ENCODE measurements at regions not wholly inside any gene's neighbourhood (a gene's known extent, or its start where the extent isn't known, plus 50 kb on each side); places are given as distances from the start of the nearest gene placed in this dataset.

DNA sequence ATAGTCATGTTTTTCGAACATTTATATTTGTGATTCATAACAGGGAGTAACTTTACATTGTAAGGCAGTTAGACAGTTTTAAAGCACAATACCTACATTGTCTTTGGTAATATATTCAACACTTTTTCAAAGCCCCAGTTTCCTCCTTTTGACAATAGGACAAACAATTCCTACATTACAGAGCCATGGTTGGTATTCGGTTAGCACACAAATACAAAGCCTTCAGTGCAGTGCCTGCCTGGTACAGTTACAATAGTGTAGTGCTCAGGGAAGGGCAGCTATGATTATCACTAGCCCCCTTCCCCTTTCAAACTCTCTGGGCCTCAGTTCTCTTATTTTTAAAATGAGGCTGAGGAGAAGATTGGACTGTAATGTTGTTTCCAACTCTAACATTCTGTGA is 207.8 kb downstream of the TPBG start:
- POLR2A ChIA-PET: no interaction called here
- no peak for DNase-seq (ENCODE audit: low spot score)
- H3K4me3 Mint-ChIP-seq: no peak overlapping the region

DNA sequence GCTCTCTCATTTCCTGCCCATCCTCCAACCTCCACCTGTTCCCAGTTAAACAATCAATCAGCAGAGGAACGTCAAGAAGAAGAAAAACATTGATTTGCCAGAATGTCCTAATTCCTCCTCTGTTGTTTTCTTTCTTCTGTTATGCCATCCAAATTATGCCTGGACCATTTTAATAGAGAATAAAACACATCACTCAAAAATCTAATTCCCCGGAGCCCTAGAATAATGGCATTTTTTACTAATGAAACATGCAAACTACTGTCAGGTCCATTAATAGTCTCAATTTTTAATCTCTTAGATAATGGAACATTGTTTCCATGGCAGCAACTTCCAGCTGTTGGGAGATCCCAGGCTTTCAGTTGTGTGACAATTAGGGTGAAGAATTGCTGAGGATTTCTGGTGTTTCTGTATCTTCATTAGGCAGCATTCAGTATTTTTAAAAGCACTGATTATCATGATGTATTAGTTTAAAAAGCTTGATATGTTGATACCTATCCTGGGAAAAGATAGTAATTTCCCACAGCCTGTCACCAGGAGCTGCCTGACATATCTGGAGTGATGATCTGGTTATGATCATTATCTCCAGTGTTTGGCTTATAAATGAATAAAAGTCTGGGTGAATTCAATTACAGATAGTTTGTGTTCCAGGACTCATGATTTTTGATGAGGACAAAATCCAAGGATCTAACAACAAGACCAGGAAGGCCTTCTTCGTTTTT is 209.8 kb downstream of the TPBG start:
- H3K4me3 Mint-ChIP-seq: no peak overlapping the region
- no peak for DNase-seq (ENCODE audit: low spot score)
- H3K27me3 Mint-ChIP-seq (ENCODE audit: low read depth): no peaks in the 10 kb centered on the region
- POLR2A ChIA-PET: no interaction called here
- H3K4me1 Mint-ChIP-seq: peaks cover 22% of the 10 kb centered on the region
- no peak for ATAC-seq
- peaks cover 22% of the 10 kb centered on the region for H3K9me3 Mint-ChIP-seq
- H3K27ac Mint-ChIP-seq: no peak overlapping the region
- peaks cover 21% of the 10 kb centered on the region for H3K36me3 Mint-ChIP-seq
- CTCF ChIA-PET: no interaction called here
- TF ChIP-seq TEAD4 (CRISPR knock-in tag; IDR thresholded peaks at IDR 0.05) (no peak), CREM (CRISPR knock-in tag; IDR thresholded peaks at IDR 0.05) (no peak), RELA (CRISPR knock-in tag; IDR thresholded peaks at IDR 0.05; ENCODE audit: borderline replicate concordance) (no peak), SMAD4 (CRISPR knock-in tag; IDR thresholded peaks at IDR 0.05) (no peak)
- TF ChIP-seq, protein P1, sequence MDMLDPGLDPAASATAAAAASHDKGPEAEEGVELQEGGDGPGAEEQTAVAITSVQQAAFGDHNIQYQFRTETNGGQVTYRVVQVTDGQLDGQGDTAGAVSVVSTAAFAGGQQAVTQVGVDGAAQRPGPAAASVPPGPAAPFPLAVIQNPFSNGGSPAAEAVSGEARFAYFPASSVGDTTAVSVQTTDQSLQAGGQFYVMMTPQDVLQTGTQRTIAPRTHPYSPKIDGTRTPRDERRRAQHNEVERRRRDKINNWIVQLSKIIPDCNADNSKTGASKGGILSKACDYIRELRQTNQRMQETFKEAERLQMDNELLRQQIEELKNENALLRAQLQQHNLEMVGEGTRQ (CRISPR knock-in tag; IDR thresholded peaks at IDR 0.05): no peak
- TF ChIP-seq, protein P2, sequence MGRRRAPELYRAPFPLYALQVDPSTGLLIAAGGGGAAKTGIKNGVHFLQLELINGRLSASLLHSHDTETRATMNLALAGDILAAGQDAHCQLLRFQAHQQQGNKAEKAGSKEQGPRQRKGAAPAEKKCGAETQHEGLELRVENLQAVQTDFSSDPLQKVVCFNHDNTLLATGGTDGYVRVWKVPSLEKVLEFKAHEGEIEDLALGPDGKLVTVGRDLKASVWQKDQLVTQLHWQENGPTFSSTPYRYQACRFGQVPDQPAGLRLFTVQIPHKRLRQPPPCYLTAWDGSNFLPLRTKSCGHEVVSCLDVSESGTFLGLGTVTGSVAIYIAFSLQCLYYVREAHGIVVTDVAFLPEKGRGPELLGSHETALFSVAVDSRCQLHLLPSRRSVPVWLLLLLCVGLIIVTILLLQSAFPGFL (CRISPR knock-in tag; IDR thresholded peaks at IDR 0.05; ENCODE audit: borderline replicate concordance): no peak
- TF ChIP-seq, protein P3, sequence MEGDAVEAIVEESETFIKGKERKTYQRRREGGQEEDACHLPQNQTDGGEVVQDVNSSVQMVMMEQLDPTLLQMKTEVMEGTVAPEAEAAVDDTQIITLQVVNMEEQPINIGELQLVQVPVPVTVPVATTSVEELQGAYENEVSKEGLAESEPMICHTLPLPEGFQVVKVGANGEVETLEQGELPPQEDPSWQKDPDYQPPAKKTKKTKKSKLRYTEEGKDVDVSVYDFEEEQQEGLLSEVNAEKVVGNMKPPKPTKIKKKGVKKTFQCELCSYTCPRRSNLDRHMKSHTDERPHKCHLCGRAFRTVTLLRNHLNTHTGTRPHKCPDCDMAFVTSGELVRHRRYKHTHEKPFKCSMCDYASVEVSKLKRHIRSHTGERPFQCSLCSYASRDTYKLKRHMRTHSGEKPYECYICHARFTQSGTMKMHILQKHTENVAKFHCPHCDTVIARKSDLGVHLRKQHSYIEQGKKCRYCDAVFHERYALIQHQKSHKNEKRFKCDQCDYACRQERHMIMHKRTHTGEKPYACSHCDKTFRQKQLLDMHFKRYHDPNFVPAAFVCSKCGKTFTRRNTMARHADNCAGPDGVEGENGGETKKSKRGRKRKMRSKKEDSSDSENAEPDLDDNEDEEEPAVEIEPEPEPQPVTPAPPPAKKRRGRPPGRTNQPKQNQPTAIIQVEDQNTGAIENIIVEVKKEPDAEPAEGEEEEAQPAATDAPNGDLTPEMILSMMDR (IDR thresholded peaks at IDR 0.05): no peak
- TF ChIP-seq, protein P4, sequence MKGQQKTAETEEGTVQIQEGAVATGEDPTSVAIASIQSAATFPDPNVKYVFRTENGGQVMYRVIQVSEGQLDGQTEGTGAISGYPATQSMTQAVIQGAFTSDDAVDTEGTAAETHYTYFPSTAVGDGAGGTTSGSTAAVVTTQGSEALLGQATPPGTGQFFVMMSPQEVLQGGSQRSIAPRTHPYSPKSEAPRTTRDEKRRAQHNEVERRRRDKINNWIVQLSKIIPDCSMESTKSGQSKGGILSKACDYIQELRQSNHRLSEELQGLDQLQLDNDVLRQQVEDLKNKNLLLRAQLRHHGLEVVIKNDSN (CRISPR knock-in tag; IDR thresholded peaks at IDR 0.05): no peak
- TF ChIP-seq, protein P5, sequence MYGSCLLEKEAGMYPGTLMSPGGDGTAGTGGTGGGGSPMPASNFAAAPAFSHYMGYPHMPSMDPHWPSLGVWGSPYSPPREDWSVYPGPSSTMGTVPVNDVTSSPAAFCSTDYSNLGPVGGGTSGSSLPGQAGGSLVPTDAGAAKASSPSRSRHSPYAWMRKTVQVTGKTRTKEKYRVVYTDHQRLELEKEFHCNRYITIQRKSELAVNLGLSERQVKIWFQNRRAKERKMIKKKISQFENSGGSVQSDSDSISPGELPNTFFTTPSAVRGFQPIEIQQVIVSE (CRISPR knock-in tag; IDR thresholded peaks at IDR 0.05; ENCODE audit: borderline replicate concordance): no peak

More for the DNA sequence above, 207.8 kb downstream of the TPBG start:
- peaks cover 12% of the 10 kb centered on the region for H3K9me3 Mint-ChIP-seq
- CTCF ChIA-PET: no interaction called here
- H3K36me3 Mint-ChIP-seq: peaks cover 12% of the 10 kb centered on the region
- no peak overlapping the region for H3K27ac Mint-ChIP-seq
- no peak for TF ChIP-seq GTF2I (CRISPR knock-in tag; conservative IDR thresholded peaks at IDR 0.05)
- no peak for TF ChIP-seq NFE2L1 (CRISPR knock-in tag; IDR thresholded peaks at IDR 0.05)
- TF ChIP-seq, protein P2 (CRISPR knock-in tag; IDR thresholded peaks at IDR 0.05; ENCODE audit: borderline replicate concordance): no peak
- no peak for TF ChIP-seq EMX1 (CRISPR knock-in tag; IDR thresholded peaks at IDR 0.05)
- no peak for TF ChIP-seq NFATC4 (CRISPR knock-in tag; IDR thresholded peaks at IDR 0.05)
- TF ChIP-seq CREB1 (CRISPR knock-in tag; IDR thresholded peaks at IDR 0.05): no peak
- TF ChIP-seq, protein P6, sequence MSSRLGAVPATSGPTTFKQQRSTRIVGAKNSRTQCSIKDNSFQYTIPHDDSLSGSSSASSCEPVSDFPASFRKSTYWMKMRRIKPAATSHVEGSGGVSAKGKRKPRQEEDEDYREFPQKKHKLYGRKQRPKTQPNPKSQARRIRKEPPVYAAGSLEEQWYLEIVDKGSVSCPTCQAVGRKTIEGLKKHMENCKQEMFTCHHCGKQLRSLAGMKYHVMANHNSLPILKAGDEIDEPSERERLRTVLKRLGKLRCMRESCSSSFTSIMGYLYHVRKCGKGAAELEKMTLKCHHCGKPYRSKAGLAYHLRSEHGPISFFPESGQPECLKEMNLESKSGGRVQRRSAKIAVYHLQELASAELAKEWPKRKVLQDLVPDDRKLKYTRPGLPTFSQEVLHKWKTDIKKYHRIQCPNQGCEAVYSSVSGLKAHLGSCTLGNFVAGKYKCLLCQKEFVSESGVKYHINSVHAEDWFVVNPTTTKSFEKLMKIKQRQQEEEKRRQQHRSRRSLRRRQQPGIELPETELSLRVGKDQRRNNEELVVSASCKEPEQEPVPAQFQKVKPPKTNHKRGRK (CRISPR knock-in tag; IDR thresholded peaks at IDR 0.05; ENCODE audit: borderline replicate concordance): no peak
- TF ChIP-seq ZNF396 (CRISPR knock-in tag; IDR thresholded peaks at IDR 0.05; ENCODE audit: borderline replicate concordance): no peak
- no peak for TF ChIP-seq ZNF416 (CRISPR knock-in tag; IDR thresholded peaks at IDR 0.05)
- TF ChIP-seq, protein P7, sequence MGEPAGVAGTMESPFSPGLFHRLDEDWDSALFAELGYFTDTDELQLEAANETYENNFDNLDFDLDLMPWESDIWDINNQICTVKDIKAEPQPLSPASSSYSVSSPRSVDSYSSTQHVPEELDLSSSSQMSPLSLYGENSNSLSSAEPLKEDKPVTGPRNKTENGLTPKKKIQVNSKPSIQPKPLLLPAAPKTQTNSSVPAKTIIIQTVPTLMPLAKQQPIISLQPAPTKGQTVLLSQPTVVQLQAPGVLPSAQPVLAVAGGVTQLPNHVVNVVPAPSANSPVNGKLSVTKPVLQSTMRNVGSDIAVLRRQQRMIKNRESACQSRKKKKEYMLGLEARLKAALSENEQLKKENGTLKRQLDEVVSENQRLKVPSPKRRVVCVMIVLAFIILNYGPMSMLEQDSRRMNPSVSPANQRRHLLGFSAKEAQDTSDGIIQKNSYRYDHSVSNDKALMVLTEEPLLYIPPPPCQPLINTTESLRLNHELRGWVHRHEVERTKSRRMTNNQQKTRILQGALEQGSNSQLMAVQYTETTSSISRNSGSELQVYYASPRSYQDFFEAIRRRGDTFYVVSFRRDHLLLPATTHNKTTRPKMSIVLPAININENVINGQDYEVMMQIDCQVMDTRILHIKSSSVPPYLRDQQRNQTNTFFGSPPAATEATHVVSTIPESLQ (CRISPR knock-in tag; IDR thresholded peaks at IDR 0.05): no peak
- no peak for TF ChIP-seq MXD4 (CRISPR knock-in tag; IDR thresholded peaks at IDR 0.05; ENCODE audit: borderline replicate concordance)
- TF ChIP-seq, protein P3 (IDR thresholded peaks at IDR 0.05): no peak
- no peak for TF ChIP-seq ELF4 (CRISPR knock-in tag; IDR thresholded peaks at IDR 0.05; ENCODE audit: low read depth)
- no peak for TF ChIP-seq ETV6 (CRISPR knock-in tag; IDR thresholded peaks at IDR 0.05)
- TF ChIP-seq ZNF138 (CRISPR knock-in tag; conservative IDR thresholded peaks at IDR 0.05): no peak
- no peak for TF ChIP-seq PRRX2 (CRISPR knock-in tag; IDR thresholded peaks at IDR 0.05)
- H3K4me1 Mint-ChIP-seq: peaks cover 22% of the 10 kb centered on the region
- H3K27me3 Mint-ChIP-seq (ENCODE audit: low read depth): no peaks in the 10 kb centered on the region
- ATAC-seq: no peak
